ENCODE measurements at regions not wholly inside any gene's neighbourhood (a gene's known extent, or its start where the extent isn't known, plus 50 kb on each side); places are given as distances from the start of the nearest gene placed in this dataset.

- no peak for DNase-seq (ENCODE audit: low read depth)
- H3K4me3 ChIP-seq (ENCODE audit: low read depth, low read length) = no peak overlapping the region
- TF ChIP-seq CTCF (IDR thresholded peaks at IDR 0.05; ENCODE audit: control insufficient read depth, extremely low read depth, insufficient read depth) = no peak
Observed at GRCh38 chr3:82364827-82365226, 603.4 kb upstream of the GBE1 start.

DNA sequence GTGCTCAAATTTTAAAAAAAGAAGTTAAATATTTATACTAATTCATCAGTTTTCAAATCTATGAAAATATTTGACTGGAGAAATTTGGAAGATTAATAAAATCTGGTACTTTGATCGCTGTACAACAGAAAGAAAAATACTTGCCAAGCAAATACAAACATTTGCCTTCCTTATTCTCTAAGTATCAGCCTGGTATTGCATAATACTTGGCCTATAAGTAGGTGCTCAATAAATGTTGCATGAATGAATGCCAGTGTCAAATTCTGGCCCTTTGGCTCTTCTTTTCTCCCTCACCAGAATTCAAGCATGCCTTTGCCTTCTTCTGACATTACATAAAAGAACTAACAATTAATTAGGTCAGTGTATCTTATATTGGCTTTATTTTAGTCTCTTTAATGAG, 601.7 kb upstream of the GBE1 start:
- TF ChIP-seq CTCF (IDR thresholded peaks at IDR 0.05; ENCODE audit: control insufficient read depth, extremely low read depth, insufficient read depth) = no peak
- no peak for DNase-seq (ENCODE audit: low read depth)

GRCh38 chr3:82355228-82355627, 593.8 kb upstream of the GBE1 start:
- no peak for DNase-seq (ENCODE audit: low read depth)
- no peak for TF ChIP-seq CTCF (IDR thresholded peaks at IDR 0.05; ENCODE audit: control insufficient read depth, extremely low read depth, insufficient read depth)
- H3K4me3 ChIP-seq (ENCODE audit: low read depth, low read length) = no peak overlapping the region

More for the DNA sequence above, 601.7 kb upstream of the GBE1 start:
- no peak overlapping the region for H3K4me3 ChIP-seq (ENCODE audit: low read depth, low read length)

GRCh38 chr3:82354228-82354627, 592.8 kb upstream of the GBE1 start:
- no peak for DNase-seq (ENCODE audit: low read depth)
- no peak for TF ChIP-seq CTCF (IDR thresholded peaks at IDR 0.05; ENCODE audit: control insufficient read depth, extremely low read depth, insufficient read depth)
- no peak overlapping the region for H3K4me3 ChIP-seq (ENCODE audit: low read depth, low read length)

DNA sequence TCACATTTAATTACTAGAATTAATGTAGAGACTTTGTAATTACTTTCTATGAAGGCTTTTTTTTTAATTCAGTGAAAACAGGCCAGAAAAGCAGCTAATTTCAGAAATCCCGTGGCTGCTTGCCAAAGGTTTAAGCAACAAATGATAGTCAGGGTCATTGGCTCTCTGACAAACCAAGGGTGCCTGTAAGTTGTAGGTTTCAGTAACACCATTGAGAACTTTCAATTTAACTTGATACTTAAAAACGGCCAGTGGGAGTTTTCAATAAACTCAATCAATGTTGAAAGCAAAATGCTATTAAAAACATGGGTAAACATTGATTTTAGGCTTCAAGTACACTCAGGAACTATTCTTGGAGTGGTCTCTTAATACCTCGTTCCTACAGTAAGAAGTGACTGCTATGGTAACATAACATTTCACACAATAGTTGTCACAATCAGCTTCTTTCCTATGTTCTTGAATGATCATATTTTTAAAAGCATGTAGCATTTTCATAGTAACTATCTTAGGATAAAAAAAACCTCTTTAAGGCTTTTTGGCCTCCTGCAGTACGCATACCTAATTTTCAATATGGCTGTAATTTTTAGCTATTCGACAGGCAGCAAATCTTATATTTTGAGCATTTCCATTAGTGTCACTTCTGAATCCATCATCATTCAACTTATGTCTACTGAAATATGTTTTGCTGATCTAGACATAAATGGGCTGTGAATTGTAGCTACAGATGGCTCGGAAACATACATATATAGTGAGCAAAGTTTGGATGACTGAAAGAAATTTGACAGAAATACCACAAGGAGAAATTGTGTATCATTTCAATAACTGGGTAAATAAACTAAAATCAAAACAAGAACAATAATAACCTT, 592.1 kb upstream of the GBE1 start:
- no peak overlapping the region for H3K4me3 ChIP-seq (ENCODE audit: low read depth, low read length)
- DNase-seq (ENCODE audit: low read depth) = no peak
- no peak for TF ChIP-seq CTCF (IDR thresholded peaks at IDR 0.05; ENCODE audit: control insufficient read depth, extremely low read depth, insufficient read depth)

- H3K4me3 ChIP-seq (ENCODE audit: low read depth, low read length) = no peak overlapping the region
Observed at GRCh38 chr3:82347585-82347984, 586.1 kb upstream of the GBE1 start.

More at GRCh38 chr3:82347585-82347984, 586.1 kb upstream of the GBE1 start:
- DNase-seq (ENCODE audit: low read depth) = no peak
- TF ChIP-seq CTCF (IDR thresholded peaks at IDR 0.05; ENCODE audit: control insufficient read depth, extremely low read depth, insufficient read depth) = no peak
